AG04449 (cell line): ENCODE measurements at regions not wholly inside any gene's neighbourhood (a gene's known extent, or its start where the extent isn't known, plus 50 kb on each side); places are given as distances from the start of the nearest gene placed in this dataset.

ENCODE experiments used
- CTCF ChIA-PET: fragments of 350-600 bp; formaldehyde crosslinking; extraction: SDS; loops from one replicate; lab custom pipeline; 2021; ENCODE audit warnings: antibody characterized with exemption; lab: Yijun Ruan, JAX
- POLR2A ChIA-PET: fragments of 400-600, 350-600 bp; formaldehyde crosslinking; extraction: SDS; loops from one replicate; lab custom pipeline; 2020; ENCODE audit warnings: antibody characterized with exemption, inconsistent platforms; lab: Yijun Ruan, JAX
- DNase-seq: peaks from one replicate; pipeline ENCODE4 v3.0.0-alpha.2; 2010; ENCODE audit warnings: low read depth, low spot score
- H3K4me3 ChIP-seq: 2 replicates; pipeline ENCODE4 v1.5.1; 2011; ENCODE audit warnings: low read depth, mild to moderate bottlenecking, control low read depth, low read length
- CTCF ChIP-seq: IDR thresholded peaks from one replicate; pipeline ENCODE4 v1.5.1; 2011; ENCODE audit warnings: mild to moderate bottlenecking, moderate library complexity, low read length, control low read depth, inconsistent platforms; ENCODE audit not compliant: insufficient read depth; ENCODE audit errors: missing control alignments

GRCh38 chr4:159484864-159485263 is 382.0 kb downstream of the RAPGEF2 start:
- H3K4me3 ChIP-seq = no peak overlapping the region
- TF ChIP-seq CTCF = no peak
- ChIA-PET POLR2A (no interaction called here), CTCF (interaction anchor here (1.3 kb wide), 1 partner anchor 11 kb away, joined by 4 read pairs; no protein-coding TSS in a partner anchor)
- DNase-seq = no peak

GRCh38 chr4:159487284-159487747 is 384.4 kb downstream of the RAPGEF2 start:
- TF ChIP-seq CTCF = peak; percentile 70
- ChIA-PET CTCF (interaction anchor here (1.5 to 2.6 kb wide), 3 partner anchors 8 to 30 kb away, joined by 4 to 19 read pairs (median 6); no protein-coding TSS in a partner anchor), POLR2A (no interaction called here)
- no peak overlapping the region for H3K4me3 ChIP-seq
- peak; percentile 37 for DNase-seq

- no peak overlapping the region for H3K4me3 ChIP-seq
- POLR2A ChIA-PET = no interaction called here
- CTCF ChIA-PET = no interaction called here
- TF ChIP-seq CTCF = no peak
- DNase-seq = no peak
Measured at GRCh38 chr4:159489646-159490045, 386.8 kb downstream of the RAPGEF2 start.

- no peak for DNase-seq
- ChIA-PET CTCF (interaction anchor here (0.8 to 3.0 kb wide), 2 partner anchors 8 to 10 kb away, joined by 4 to 19 read pairs; no protein-coding TSS in a partner anchor), POLR2A (no interaction called here)
- H3K4me3 ChIP-seq = no peak overlapping the region
- no peak for TF ChIP-seq CTCF
Measured at GRCh38 chr4:159495515-159496236, 392.8 kb downstream of the RAPGEF2 start.

GRCh38 chr4:159496248-159496647 is 393.4 kb downstream of the RAPGEF2 start:
- no peak overlapping the region for H3K4me3 ChIP-seq
- DNase-seq = no peak
- CTCF ChIA-PET = interaction anchor here (3.0 kb wide), 1 partner anchor 9 kb away, joined by 19 read pairs; no protein-coding TSS in a partner anchor
- POLR2A ChIA-PET = no interaction called here
- TF ChIP-seq CTCF = no peak

GRCh38 chr4:159497936-159498335 is 395.1 kb downstream of the RAPGEF2 start:
- no peak for DNase-seq
- TF ChIP-seq CTCF = no peak

More at GRCh38 chr4:159497936-159498335, 395.1 kb downstream of the RAPGEF2 start:
- ChIA-PET CTCF (interaction anchor here (3.0 kb wide), 1 partner anchor 10 kb away, joined by 19 read pairs; no protein-coding TSS in a partner anchor), POLR2A (no interaction called here)
- no peak overlapping the region for H3K4me3 ChIP-seq
